ENCODE measurements at regions not wholly inside any gene's neighbourhood (a gene's known extent, or its start where the extent isn't known, plus 50 kb on each side); places are given as distances from the start of the nearest gene placed in this dataset.
"Not testable (repeated sequence)": the region's sequence is repeated elsewhere in the genome, so short reads cannot be mapped to it uniquely, and the experiment has no call there.

DNA sequence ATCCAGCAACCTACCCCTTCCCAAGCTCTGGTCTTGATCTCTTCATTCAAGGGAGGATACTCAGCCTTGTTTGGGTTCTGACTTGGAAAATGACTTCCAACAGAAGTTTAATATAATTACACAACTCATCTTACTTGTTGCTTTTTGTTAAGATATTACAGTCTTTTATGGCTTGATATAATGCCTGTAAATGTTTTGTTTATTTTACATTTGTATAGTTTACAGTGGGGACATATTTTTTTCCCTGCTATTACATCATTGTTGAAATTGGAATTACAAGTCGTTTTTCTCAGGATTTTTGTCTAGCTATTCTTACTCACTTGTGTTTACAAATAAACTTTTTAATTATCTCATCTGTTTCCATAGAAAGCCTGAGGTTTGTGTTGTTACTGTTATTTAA, 436.0 kb downstream of the CNTNAP4 start:
- no peak for DNase-seq (ENCODE audit: low read depth in 2 of 3, low spot score in 2 of 3)

DNA sequence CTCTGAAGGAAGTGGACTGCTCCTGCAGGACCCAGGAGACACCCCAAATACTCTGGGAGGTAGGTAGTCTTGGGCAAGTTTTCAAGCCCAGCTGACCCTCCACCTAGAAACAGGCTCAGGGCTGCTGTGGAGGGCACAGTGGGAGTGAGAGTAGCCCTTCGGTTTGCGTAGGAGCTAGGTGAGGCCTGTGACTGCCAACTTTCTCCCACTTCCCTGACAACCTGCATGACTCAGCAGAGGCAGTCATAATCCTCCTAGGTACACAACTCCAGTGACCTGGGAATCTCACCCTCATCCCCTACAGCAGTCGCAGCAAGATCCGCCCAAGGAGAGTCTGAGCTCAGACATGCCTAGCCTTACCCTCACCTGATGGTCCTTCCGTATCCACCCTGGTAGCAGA, 439.1 kb downstream of the CNTNAP4 start:
- DNase-seq (ENCODE audit: low read depth in 2 of 3, low spot score in 2 of 3): not testable (repeated sequence)

DNA sequence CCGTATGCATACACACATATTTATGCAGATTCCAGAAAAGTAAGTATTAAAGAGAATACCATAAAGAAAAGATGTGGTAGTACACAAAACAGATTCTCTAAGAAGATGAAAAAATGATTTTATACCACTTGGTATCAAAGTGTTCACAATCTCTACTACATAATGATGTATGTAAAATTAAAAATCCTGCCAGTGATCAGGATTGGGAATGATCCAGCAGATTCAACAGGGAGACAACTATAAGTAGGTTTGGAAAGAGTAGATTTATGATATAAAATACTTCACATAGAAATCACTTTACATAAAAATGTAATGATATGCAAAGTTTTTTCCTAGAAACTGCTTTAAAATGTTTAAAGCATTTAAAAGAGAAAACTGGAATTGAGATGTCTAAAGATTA, 447.0 kb downstream of the CNTNAP4 start:
- DNase-seq (ENCODE audit: low read depth in 2 of 3, low spot score in 2 of 3): no peak

- no peak for DNase-seq (ENCODE audit: low read depth in 2 of 3, low spot score in 2 of 3)
Observed at GRCh38 chr16:76729525-76729924, 452.3 kb downstream of the CNTNAP4 start.

DNA sequence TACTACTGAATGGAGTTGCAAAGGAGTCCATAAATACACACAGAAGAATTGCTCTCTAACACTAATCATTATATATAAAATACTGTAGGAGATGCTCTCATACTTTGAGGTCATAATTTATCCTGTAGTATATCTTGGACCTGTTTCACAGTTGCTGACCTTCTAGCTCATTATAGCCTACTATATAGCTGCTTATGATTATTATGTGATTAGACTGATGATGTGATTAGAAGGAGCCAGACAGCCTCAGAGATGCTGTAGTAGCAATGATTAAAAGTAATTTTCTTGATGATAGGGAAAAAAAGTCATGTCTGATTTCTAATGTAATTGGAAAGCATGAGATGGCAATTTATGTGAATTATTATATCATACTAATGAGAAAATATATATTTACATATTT, 455.7 kb downstream of the CNTNAP4 start:
- no peak for DNase-seq (ENCODE audit: low read depth in 2 of 3, low spot score in 2 of 3)

DNA sequence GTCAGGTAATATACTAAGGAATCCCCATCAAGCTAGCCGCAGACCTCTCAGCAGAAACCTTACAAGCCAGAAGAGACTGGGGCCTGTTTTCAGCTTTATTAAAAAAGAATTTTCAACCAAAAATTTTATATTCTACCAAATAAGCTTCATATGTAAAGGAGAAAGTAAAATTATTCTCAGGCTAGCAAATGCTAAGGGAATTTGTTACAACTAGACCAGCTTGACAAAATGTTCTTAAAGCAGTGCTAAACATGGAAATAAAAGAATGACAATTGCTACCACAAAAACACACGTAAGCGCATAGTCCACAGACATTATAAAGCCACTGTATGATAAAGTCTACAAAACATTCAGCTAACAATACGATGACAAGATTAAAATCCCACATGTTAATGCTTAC, 449.4 kb upstream of the MON1B start:
- no peak for DNase-seq (ENCODE audit: low read depth in 2 of 3, low spot score in 2 of 3)

DNA sequence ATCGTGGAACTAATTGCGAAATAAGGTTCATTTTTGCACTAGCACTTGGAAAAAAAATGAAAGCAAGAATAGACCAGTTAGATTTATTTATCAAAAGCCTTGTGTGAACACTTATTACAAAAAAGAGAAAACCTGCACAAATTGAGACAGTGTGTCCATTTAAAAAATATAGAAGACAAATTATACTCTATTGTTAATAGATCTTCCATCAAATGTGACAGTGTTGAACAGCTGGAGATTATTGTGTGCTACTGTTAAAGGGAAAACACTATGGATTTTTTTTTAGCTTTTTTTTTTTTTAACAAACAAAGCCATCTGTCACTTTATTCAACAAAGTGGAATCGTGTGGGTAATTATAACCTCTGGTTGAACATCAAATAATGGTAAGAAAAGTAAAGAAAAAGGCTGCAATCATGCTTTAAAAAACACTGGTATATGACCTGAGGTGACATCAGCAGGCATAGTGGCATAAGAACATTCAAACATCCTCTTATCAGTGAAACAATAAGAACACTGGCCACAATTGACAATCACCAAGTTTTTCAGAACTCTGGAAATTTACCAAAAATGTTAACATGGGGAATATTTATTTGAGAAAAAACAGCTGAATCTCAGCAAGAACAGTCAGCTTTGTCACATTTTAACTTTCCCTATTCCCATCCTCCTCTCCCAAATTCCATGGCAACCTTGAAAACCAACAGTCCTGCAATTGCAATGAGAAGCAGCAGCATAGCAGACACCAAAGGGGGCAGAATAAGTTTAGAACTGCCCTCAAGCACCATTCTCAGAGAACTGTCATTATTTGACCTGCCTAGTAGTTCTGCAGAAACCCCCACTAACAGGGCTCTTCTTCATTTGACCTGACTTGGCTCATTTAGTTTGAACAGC, 442.3 kb upstream of the MON1B start:
- DNase-seq (ENCODE audit: low read depth in 2 of 3, low spot score in 2 of 3): no peak

DNA sequence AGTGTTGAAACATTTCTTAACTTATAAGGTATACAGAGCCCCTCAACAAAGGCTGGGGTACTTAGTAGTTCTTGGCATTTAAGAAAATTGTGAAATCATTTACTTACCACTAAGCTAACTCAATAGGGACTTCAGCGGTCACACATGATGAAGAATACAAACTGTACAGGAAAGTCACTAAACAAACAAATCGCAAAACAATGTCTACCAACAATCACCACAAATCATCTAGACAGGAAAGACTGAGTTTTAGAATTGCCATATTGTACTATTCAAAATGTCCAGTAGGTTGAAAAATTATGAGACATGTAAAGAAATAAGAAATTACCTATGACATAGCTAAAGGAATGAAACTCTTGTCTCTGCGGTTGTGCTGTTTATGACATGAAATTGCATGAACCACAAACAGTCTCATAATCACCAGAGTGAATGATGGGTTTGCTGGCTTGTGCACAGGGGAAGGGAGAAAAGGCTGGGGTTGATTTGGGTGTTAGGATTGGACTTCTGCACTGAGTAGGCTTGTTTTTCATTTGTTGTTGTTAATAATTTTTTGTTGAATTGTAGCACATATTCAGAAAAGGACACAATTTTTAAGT, 441.1 kb upstream of the MON1B start:
- no peak for DNase-seq (ENCODE audit: low read depth in 2 of 3, low spot score in 2 of 3)

GRCh38 chr16:76755496-76755895, 435.5 kb upstream of the MON1B start:
- DNase-seq (ENCODE audit: low read depth in 2 of 3, low spot score in 2 of 3): no peak

- DNase-seq (ENCODE audit: low read depth in 2 of 3, low spot score in 2 of 3): no peak
Observed at GRCh38 chr16:76756423-76756822, 434.6 kb upstream of the MON1B start.

DNA sequence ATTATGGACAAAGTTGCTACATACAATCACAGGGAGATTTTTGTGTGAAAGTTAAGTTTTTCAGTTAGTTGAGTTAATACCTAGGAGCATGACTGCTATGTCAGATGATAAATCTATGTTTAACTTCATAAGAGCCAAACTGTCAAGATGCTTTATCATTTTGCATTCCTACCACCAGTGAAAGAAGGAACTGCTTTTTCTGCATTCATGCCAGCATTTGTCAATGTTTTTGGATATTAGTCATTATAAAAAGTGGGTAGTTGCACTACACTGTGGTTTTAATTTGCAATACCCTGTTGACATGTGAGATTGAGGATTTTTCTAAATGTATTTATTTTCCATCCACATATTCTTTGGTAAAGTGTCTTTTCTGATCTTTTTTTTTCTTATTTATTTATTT, 434.0 kb upstream of the MON1B start:
- DNase-seq (ENCODE audit: low read depth in 2 of 3, low spot score in 2 of 3): no peak

GRCh38 chr16:76766538-76766937, 424.5 kb upstream of the MON1B start:
- no peak for DNase-seq (ENCODE audit: low read depth in 2 of 3, low spot score in 2 of 3)

GRCh38 chr16:76768316-76768715, 422.7 kb upstream of the MON1B start:
- DNase-seq (ENCODE audit: low read depth in 2 of 3, low spot score in 2 of 3): no peak

DNA sequence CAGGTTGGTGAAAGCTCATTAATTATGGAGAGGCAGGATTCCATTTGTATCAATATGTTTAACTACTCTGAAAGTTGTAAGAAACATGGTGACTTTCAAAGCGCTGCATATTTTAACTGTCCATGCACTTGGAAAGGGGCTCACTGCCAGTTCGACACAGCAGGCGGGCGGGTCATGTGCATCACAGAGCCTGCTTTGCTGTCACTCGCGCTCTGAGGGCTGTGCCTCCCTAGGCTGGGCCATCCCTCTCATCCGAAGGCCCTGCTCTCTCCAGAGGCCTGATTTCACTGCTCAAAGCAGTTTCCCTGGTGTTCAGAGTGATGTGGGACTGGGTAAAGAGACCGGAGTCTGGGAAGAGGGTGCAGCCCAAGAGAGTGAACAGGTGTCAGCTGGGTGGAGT, 422.0 kb upstream of the MON1B start:
- no peak for DNase-seq (ENCODE audit: low read depth in 2 of 3, low spot score in 2 of 3)

DNA sequence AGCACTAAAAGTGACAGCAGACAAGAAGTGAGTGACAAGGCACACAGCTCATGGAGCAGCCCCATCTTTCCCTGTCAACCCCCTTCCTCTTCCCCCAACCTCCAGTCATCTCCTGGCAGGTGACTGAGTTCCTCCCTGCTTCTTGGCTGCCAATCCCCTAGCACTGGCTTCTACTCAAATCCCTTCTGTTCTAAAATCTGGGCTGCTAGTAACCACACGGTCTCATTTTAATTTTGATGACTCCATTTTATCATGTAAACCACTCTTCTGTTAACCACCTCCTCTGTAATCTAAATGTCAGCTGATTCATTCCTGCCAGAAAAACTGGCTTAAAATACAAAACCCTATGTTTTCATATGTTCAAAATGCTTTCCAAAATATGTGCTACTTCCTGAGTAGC, 419.8 kb upstream of the MON1B start:
- no peak for DNase-seq (ENCODE audit: low read depth in 2 of 3, low spot score in 2 of 3)

- no peak for DNase-seq (ENCODE audit: low read depth in 2 of 3, low spot score in 2 of 3)
Observed at GRCh38 chr16:76777721-76778465, 413.1 kb upstream of the MON1B start.

- no peak for DNase-seq (ENCODE audit: low read depth in 2 of 3, low spot score in 2 of 3)
Observed at GRCh38 chr16:76780556-76780955, 410.4 kb upstream of the MON1B start.

DNA sequence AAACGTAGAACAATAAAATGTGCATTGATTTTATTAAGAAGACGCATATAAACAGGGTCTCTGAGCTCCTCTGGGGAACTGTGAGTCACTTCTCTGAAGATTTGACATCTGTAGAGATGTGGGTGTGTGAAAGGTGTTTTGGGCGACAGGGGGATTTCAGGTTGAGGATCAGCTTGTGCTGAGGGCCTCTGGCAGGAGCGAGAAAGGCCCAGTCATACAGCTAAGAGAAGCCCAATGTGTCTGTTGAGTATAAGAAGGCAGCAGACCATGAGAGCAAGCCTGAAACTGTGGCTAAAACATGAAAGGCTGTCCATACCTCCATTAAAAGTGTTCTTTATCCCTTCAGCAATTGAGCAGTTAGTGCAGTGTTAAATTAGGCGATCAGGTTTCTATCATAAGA, 406.5 kb upstream of the MON1B start:
- DNase-seq (ENCODE audit: low read depth in 2 of 3, low spot score in 2 of 3): no peak

- no peak for DNase-seq (ENCODE audit: low read depth in 2 of 3, low spot score in 2 of 3)
Observed at GRCh38 chr16:76787394-76787793, 403.6 kb upstream of the MON1B start.

- no peak for DNase-seq (ENCODE audit: low read depth in 2 of 3, low spot score in 2 of 3)
Observed at GRCh38 chr16:76791151-76791550, 399.8 kb upstream of the MON1B start.

GRCh38 chr16:76796416-76796815, 394.6 kb upstream of the MON1B start:
- no peak for DNase-seq (ENCODE audit: low read depth in 2 of 3, low spot score in 2 of 3)

DNA sequence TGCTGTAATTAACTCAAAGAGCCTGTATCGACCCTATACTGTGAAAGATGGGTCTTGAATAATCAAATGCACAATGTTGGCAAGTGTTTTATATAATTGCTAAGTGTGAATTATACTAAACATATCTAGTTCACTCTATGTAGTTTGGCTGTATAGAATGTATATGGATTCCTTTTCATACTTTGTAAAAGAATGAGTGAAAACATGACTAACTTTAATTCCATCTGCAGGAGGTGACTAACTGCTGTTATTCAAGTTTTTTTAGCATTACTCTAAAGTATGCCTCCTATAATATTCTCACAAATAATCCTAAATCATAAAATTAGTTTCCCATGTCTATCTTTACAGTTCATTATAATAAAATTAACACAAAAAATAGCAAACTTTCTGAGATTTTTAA, 394.0 kb upstream of the MON1B start:
- DNase-seq (ENCODE audit: low read depth in 2 of 3, low spot score in 2 of 3): no peak

Data from hematopoietic multipotent progenitor cell (in vitro differentiated cells).